Activated CD4-positive, alpha-beta memory T cell treated with anti-CD3 and anti-CD28 coated beads, Interleukin-2, amount 10 ng/mL, durations not matched to agents 7 days and 5 days (primary cell): ENCODE measurements at regions not wholly inside any gene's neighbourhood (a gene's known extent, or its start where the extent isn't known, plus 50 kb on each side); places are given as distances from the start of the nearest gene placed in this dataset.

Experiments
- CTCF ChIA-PET: fragments of 350-600 bp; sonication (Branson Sonifier 250); formaldehyde crosslinking; loops from one replicate; lab custom pipeline; 2021; ENCODE audit warnings: antibody characterized with exemption, inconsistent platforms; lab: Charles Lee
- POLR2A ChIA-PET: fragments of 350-600 bp; sonication (Branson Sonifier 250); formaldehyde crosslinking; loops from one replicate; lab custom pipeline; 2021; ENCODE audit warnings: antibody characterized with exemption; lab: Charles Lee
- DNase-seq: peaks from one replicate; pipeline ENCODE4 v3.0.0-alpha.2; 2020
- H3K27ac Mint-ChIP-seq: one replicate; pipeline ENCODE4 v1.8.0; 2021; ENCODE audit warnings: mild to moderate bottlenecking, mixed read lengths
- H3K27me3 Mint-ChIP-seq: one replicate; pipeline ENCODE4 v1.8.0; 2021; ENCODE audit warnings: mixed read lengths
- H3K36me3 Mint-ChIP-seq: one replicate; pipeline ENCODE4 v1.8.0; 2021; ENCODE audit warnings: low read depth, mixed read lengths
- H3K4me1 Mint-ChIP-seq: one replicate; pipeline ENCODE4 v1.8.0; 2021; ENCODE audit warnings: mixed read lengths
- H3K4me3 Mint-ChIP-seq: one replicate; pipeline ENCODE4 v1.8.0; 2021; ENCODE audit warnings: mild to moderate bottlenecking, mixed read lengths
- H3K9me3 Mint-ChIP-seq: one replicate; pipeline ENCODE4 v1.8.0; 2021; ENCODE audit warnings: mixed read lengths

GRCh38 chr3:34351882-34352777 lies 553.7 kb downstream of the PDCD6IP start:
- no peaks in the 10 kb centered on the region for H3K27me3 Mint-ChIP-seq
- CTCF ChIA-PET, result no interaction called here
- POLR2A ChIA-PET, result no interaction called here
- no peak for DNase-seq
- H3K4me1 Mint-ChIP-seq, result no peaks in the 10 kb centered on the region
- H3K36me3 Mint-ChIP-seq, result no peaks in the 10 kb centered on the region
- no peak overlapping the region for H3K27ac Mint-ChIP-seq
- no peaks in the 10 kb centered on the region for H3K9me3 Mint-ChIP-seq
- H3K4me3 Mint-ChIP-seq, result no peak overlapping the region

DNA sequence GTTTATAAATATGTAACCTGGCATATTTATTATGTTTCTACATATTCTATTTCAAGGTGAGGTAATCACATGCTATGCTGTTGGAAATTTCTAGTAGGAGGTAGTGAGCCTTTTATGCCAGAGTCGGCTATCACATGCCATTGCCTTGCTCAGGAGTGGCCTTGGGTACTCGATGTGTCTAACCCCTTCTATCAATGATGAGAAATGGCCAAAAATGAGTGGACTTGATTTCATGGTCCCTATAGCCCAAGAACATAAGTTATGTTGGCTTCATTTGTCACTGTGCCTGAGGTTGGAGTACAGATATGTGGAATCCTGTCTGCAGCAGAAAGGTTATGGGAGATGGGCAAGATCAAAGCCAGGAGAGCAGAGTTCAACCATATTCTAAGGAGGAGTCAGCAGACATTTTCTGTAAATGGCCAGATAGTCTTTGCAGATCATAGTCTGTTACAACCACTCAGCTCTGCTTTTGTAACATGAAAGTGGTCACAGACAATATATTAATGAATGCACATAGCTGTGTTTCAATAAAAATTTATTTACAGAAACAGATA lies 554.4 kb downstream of the PDCD6IP start:
- Mint-ChIP-seq H3K4me1 (no peaks in the 10 kb centered on the region), H3K27ac (no peak overlapping the region), H3K27me3 (no peaks in the 10 kb centered on the region), H3K9me3 (no peaks in the 10 kb centered on the region), H3K36me3 (no peaks in the 10 kb centered on the region), H3K4me3 (no peak overlapping the region)
- POLR2A ChIA-PET, result no interaction called here
- no peak for DNase-seq
- CTCF ChIA-PET, result no interaction called here

- no peaks in the 10 kb centered on the region for H3K36me3 Mint-ChIP-seq
- no peaks in the 10 kb centered on the region for H3K9me3 Mint-ChIP-seq
- H3K27me3 Mint-ChIP-seq, result no peaks in the 10 kb centered on the region
- no peak overlapping the region for H3K4me3 Mint-ChIP-seq
- DNase-seq, result no peak
- ChIA-PET CTCF (no interaction called here), POLR2A (no interaction called here)
- no peaks in the 10 kb centered on the region for H3K4me1 Mint-ChIP-seq
- no peak overlapping the region for H3K27ac Mint-ChIP-seq
Measured at GRCh38 chr3:34357461-34357860, 559.0 kb downstream of the PDCD6IP start.

GRCh38 chr3:34359064-34359463 lies 560.6 kb downstream of the PDCD6IP start:
- H3K4me3 Mint-ChIP-seq, result no peak overlapping the region
- H3K27ac Mint-ChIP-seq, result no peak overlapping the region
- DNase-seq, result no peak
- H3K27me3 Mint-ChIP-seq, result no peaks in the 10 kb centered on the region
- no peaks in the 10 kb centered on the region for H3K9me3 Mint-ChIP-seq
- H3K36me3 Mint-ChIP-seq, result no peaks in the 10 kb centered on the region
- H3K4me1 Mint-ChIP-seq, result no peaks in the 10 kb centered on the region
- CTCF ChIA-PET, result no interaction called here
- POLR2A ChIA-PET, result no interaction called here

DNA sequence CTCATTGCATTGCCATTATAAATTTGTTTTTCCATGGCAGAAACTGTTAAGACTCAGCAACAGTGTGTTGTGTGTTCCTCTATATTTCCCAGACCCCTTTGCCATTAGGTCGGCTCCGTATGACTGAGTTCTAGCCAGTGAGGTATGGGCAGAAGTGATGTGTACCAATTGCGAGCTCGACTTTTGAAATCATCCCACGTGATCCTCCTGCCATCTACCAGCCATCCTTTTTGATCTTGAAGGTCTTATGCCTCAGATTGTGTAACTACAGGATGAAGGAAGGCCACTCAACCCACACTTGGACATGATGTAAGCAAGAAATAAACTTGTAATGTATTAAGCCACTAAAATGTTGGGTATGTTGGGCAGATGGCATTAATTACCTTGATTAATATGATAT lies 562.3 kb downstream of the PDCD6IP start:
- Mint-ChIP-seq H3K9me3 (no peaks in the 10 kb centered on the region), H3K4me3 (no peak overlapping the region), H3K27ac (no peak overlapping the region), H3K27me3 (no peaks in the 10 kb centered on the region), H3K36me3 (no peaks in the 10 kb centered on the region), H3K4me1 (no peaks in the 10 kb centered on the region)
- DNase-seq, result no peak
- CTCF ChIA-PET, result no interaction called here
- POLR2A ChIA-PET, result no interaction called here

- Mint-ChIP-seq H3K27me3 (no peaks in the 10 kb centered on the region), H3K4me1 (no peaks in the 10 kb centered on the region), H3K27ac (no peak overlapping the region), H3K9me3 (no peaks in the 10 kb centered on the region), H3K4me3 (no peak overlapping the region), H3K36me3 (no peaks in the 10 kb centered on the region)
- ChIA-PET CTCF (no interaction called here), POLR2A (no interaction called here)
- DNase-seq, result no peak
Measured at GRCh38 chr3:34361921-34362320, 563.5 kb downstream of the PDCD6IP start.

DNA sequence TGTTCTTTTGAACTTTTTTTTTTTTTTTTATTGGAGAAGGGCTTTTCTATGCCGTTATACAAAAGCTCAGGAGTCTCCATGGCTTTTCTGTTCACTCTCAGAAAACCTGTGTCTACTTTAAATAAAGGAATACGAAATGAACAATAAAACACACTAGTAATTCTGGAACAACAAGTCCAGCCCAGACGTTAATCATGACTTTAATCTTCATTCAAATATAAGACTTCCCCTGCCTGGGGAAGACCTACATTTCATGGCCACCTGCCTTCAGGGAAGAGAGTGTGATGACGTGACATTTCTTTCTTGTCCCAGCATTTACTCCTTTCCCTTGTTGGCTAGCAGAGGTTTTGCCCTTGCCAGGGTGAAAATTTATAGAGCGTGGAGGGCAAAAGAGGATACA lies 564.5 kb downstream of the PDCD6IP start:
- Mint-ChIP-seq H3K27me3 (no peaks in the 10 kb centered on the region), H3K4me1 (no peaks in the 10 kb centered on the region), H3K27ac (no peak overlapping the region), H3K4me3 (no peak overlapping the region), H3K36me3 (no peaks in the 10 kb centered on the region), H3K9me3 (no peaks in the 10 kb centered on the region)
- ChIA-PET POLR2A (no interaction called here), CTCF (no interaction called here)
- no peak for DNase-seq

DNA sequence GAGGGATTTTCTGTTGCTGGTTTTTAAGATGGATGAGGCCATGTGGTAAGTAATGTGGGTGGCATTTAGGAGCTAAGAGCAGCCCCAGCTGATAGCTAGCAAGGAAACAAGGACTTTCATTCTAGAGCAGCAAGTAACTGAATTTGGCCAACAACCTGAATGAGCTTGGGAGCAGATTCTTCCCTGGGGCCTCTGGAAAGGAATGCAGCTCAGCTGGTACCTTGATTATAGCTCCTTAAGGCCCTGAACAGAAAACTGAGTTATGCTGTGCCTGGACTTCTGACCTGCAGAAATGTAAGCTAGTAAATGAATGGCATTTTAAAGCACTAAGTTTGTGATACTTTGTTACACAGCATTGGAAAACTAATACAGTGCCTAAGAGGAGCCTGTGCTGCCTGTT lies 565.5 kb downstream of the PDCD6IP start:
- CTCF ChIA-PET, result no interaction called here
- DNase-seq, result no peak
- H3K4me3 Mint-ChIP-seq, result no peak overlapping the region
- no peaks in the 10 kb centered on the region for H3K36me3 Mint-ChIP-seq
- H3K4me1 Mint-ChIP-seq, result no peaks in the 10 kb centered on the region
- H3K27ac Mint-ChIP-seq, result no peak overlapping the region
- H3K9me3 Mint-ChIP-seq, result no peaks in the 10 kb centered on the region
- H3K27me3 Mint-ChIP-seq, result no peaks in the 10 kb centered on the region
- POLR2A ChIA-PET, result no interaction called here

GRCh38 chr3:34364335-34364734 lies 565.9 kb downstream of the PDCD6IP start:
- Mint-ChIP-seq H3K27ac (no peak overlapping the region), H3K36me3 (no peaks in the 10 kb centered on the region), H3K4me3 (no peak overlapping the region), H3K9me3 (no peaks in the 10 kb centered on the region), H3K4me1 (no peaks in the 10 kb centered on the region), H3K27me3 (no peaks in the 10 kb centered on the region)
- ChIA-PET POLR2A (no interaction called here), CTCF (no interaction called here)
- DNase-seq, result no peak

GRCh38 chr3:34365231-34365630 lies 566.8 kb downstream of the PDCD6IP start:
- ChIA-PET CTCF (no interaction called here), POLR2A (no interaction called here)
- no peaks in the 10 kb centered on the region for H3K4me1 Mint-ChIP-seq
- H3K4me3 Mint-ChIP-seq, result no peak overlapping the region
- H3K9me3 Mint-ChIP-seq, result no peaks in the 10 kb centered on the region
- H3K27me3 Mint-ChIP-seq, result no peaks in the 10 kb centered on the region
- DNase-seq, result no peak
- no peaks in the 10 kb centered on the region for H3K36me3 Mint-ChIP-seq
- H3K27ac Mint-ChIP-seq, result no peak overlapping the region

DNA sequence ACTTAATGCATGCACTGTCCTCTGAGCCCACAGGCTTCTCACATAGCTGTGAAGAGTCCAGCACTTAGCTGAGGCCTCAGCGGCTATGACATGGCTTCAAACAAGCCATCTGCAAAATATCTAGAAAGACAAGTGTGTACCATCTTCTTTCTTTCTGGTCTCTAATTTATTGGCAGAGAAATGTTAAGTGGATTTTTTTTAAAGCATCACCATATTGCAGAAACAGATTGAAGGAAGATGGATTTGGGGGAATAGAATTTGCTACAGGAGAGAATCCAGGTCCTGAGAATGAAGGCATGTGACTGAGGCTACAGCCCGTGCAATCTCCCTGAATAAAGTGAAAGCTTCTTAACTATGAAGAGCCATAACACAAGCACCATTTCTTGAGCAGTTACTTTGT lies 567.3 kb downstream of the PDCD6IP start:
- CTCF ChIA-PET, result no interaction called here
- Mint-ChIP-seq H3K9me3 (no peaks in the 10 kb centered on the region), H3K36me3 (no peaks in the 10 kb centered on the region), H3K27ac (no peak overlapping the region), H3K4me3 (no peak overlapping the region), H3K4me1 (no peaks in the 10 kb centered on the region), H3K27me3 (no peaks in the 10 kb centered on the region)
- no peak for DNase-seq
- POLR2A ChIA-PET, result no interaction called here

- no peaks in the 10 kb centered on the region for H3K27me3 Mint-ChIP-seq
- no peaks in the 10 kb centered on the region for H3K36me3 Mint-ChIP-seq
- H3K9me3 Mint-ChIP-seq, result peaks cover 3% of the 10 kb centered on the region
- no peak overlapping the region for H3K27ac Mint-ChIP-seq
- CTCF ChIA-PET, result no interaction called here
- DNase-seq, result no peak
- no peak overlapping the region for H3K4me3 Mint-ChIP-seq
- no peaks in the 10 kb centered on the region for H3K4me1 Mint-ChIP-seq
- POLR2A ChIA-PET, result no interaction called here
Measured at GRCh38 chr3:34367521-34367920, 569.1 kb downstream of the PDCD6IP start.

DNA sequence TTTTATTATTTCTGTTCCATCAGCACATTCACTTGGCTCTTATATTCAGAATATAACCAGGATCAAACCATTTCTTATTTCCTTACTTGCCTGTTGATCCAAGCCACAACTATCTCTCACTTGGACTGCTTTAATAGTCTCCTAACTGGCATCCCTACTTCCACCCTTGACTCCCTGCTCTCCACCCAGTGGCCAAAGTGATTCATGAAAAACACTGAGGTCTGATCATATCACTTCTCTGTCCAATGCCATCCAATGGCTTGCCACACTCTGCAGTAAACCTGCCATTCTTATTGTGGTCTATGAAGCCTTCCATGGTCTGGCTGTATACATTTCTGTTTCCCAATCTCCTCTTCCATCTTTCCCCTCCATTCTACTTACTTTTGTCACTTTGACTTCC lies 576.1 kb downstream of the PDCD6IP start:
- Mint-ChIP-seq H3K9me3 (peaks cover 3% of the 10 kb centered on the region), H3K27ac (no peak overlapping the region), H3K27me3 (no peaks in the 10 kb centered on the region), H3K4me1 (no peaks in the 10 kb centered on the region), H3K4me3 (no peak overlapping the region), H3K36me3 (no peaks in the 10 kb centered on the region)
- no peak for DNase-seq
- ChIA-PET POLR2A (no interaction called here), CTCF (no interaction called here)

DNA sequence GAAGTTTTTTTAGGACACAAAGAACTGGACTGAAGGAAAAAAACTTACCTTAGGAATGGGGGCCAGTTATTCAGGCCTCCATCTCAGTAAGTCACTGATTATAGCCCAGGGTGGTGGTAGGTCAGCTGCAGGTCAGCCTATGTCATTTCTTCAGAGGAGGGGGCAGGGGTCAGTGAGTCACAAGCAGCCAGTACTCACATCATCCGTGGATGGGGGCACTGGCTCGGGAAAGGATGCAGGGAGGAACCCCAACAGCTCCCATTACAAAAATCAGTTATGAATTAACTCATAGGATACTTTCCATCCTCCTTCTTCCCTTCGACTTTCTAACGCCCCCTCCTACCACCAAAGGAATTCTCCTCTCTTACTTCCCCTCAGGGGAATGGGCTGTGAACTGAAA lies 578.3 kb downstream of the PDCD6IP start:
- POLR2A ChIA-PET, result no interaction called here
- H3K36me3 Mint-ChIP-seq, result no peaks in the 10 kb centered on the region

More for the DNA sequence above, 578.3 kb downstream of the PDCD6IP start:
- CTCF ChIA-PET, result no interaction called here
- Mint-ChIP-seq H3K27ac (no peak overlapping the region), H3K27me3 (no peaks in the 10 kb centered on the region), H3K4me3 (no peak overlapping the region), H3K4me1 (no peaks in the 10 kb centered on the region), H3K9me3 (peaks cover under 1% of the 10 kb centered on the region)
- DNase-seq, result no peak
